Stomach (tissue), 4 donors: ENCODE measurements at regions not wholly inside any gene's neighbourhood (a gene's known extent, or its start where the extent isn't known, plus 50 kb on each side); places are given as distances from the start of the nearest gene placed in this dataset.

Source experiments
- EP300 ChIP-seq: sonication (generic); formaldehyde crosslinking; IDR thresholded peaks from one replicate; pipeline ENCODE4 v1.6.1; 2017; ENCODE audit warnings: antibody characterized with exemption
- POLR2A ChIP-seq, 4 donors: fragments of 450-650 bp; IDR thresholded peaks; one replicate each; pipeline ENCODE4 v1.6.1; 2016; ENCODE audit warnings: antibody characterized with exemption in 4 of 4, control low read depth in 2 of 4, mild to moderate bottlenecking in 1 of 4, moderate library complexity in 1 of 4
- TF ChIP-seq, protein P1 (sequence below), 7 experiments: fragments of 450-650 bp in 4 of 7; fragments of 200-600 bp in 3 of 7; sonication (generic) in 3 of 7; IDR thresholded peaks; one replicate each; pipeline ENCODE4 v1.5.1; 2016 to 2019; ENCODE audit warnings: antibody characterized with exemption in 7 of 7, control low read depth in 2 of 7, mild to moderate bottlenecking in 1 of 7

DNA sequence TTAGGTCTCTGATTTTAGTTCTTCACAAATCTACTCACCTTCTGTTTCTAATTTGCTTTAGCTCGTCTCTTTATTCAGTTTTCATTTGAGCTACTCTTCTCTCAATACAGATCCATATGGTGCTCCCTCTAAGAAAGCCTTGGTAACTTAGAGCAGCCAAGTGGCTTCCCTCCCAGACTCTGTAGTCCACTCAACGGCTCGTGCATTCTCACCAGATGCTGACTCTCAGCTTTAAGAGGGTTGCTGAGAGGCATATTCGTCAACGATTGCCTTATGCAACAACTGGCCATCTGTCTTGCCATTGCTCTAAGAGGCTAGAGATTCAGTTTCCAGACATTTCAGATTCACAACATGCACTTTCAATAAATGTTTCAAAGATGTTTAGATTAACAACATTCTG lies 785.8 kb upstream of the SLC10A2 start:
- TF ChIP-seq POLR2A (IDR thresholded peaks at IDR 0.05) = no peak
- TF ChIP-seq, protein P1, sequence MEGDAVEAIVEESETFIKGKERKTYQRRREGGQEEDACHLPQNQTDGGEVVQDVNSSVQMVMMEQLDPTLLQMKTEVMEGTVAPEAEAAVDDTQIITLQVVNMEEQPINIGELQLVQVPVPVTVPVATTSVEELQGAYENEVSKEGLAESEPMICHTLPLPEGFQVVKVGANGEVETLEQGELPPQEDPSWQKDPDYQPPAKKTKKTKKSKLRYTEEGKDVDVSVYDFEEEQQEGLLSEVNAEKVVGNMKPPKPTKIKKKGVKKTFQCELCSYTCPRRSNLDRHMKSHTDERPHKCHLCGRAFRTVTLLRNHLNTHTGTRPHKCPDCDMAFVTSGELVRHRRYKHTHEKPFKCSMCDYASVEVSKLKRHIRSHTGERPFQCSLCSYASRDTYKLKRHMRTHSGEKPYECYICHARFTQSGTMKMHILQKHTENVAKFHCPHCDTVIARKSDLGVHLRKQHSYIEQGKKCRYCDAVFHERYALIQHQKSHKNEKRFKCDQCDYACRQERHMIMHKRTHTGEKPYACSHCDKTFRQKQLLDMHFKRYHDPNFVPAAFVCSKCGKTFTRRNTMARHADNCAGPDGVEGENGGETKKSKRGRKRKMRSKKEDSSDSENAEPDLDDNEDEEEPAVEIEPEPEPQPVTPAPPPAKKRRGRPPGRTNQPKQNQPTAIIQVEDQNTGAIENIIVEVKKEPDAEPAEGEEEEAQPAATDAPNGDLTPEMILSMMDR (IDR thresholded peaks at IDR 0.05) = no peak
- TF ChIP-seq EP300 = no peak
